GM19328 (cell line): ENCODE measurements at regions not wholly inside any gene's neighbourhood (a gene's known extent, or its start where the extent isn't known, plus 50 kb on each side); places are given as distances from the start of the nearest gene placed in this dataset.
A peak's percentile ranks its signal among the peaks of the same experiment; 100 is the strongest.

Source experiments
- ATAC-seq: cut with Tn5 transposase; IDR thresholded peaks from one replicate; pipeline ENCODE4 v1.9.1; 2021; ENCODE audit warnings: mild to moderate bottlenecking, moderate library complexity; ENCODE audit not compliant: unreplicated experiment

- ATAC-seq = no peak
Measured at GRCh38 chr12:77163074-77164038, 98.0 kb upstream of the E2F7 start.

GRCh38 chr12:77161944-77162343 lies 96.6 kb upstream of the E2F7 start:
- no peak for ATAC-seq

- no peak for ATAC-seq
Measured at GRCh38 chr12:77160931-77161330, 95.6 kb upstream of the E2F7 start.

- ATAC-seq = no peak
Measured at GRCh38 chr12:77153706-77154105, 88.3 kb upstream of the E2F7 start.

- no peak for ATAC-seq
Measured at GRCh38 chr12:77152623-77153193, 87.3 kb upstream of the E2F7 start.

- ATAC-seq = no peak
Measured at GRCh38 chr12:77151030-77151429, 85.7 kb upstream of the E2F7 start.

- peak; percentile 51 for ATAC-seq
Measured at GRCh38 chr12:77133566-77133965, 68.2 kb upstream of the E2F7 start.

- ATAC-seq = no peak
Measured at GRCh38 chr12:77131977-77132490, 66.7 kb upstream of the E2F7 start.

GRCh38 chr12:77130193-77130592 lies 64.8 kb upstream of the E2F7 start:
- ATAC-seq = no peak

- ATAC-seq = no peak
Measured at GRCh38 chr12:77124767-77125166, 59.4 kb upstream of the E2F7 start.

- no peak for ATAC-seq
Measured at GRCh38 chr12:77122661-77123060, 57.3 kb upstream of the E2F7 start.

- ATAC-seq = no peak
Measured at GRCh38 chr12:77122236-77122635, 56.9 kb upstream of the E2F7 start.

- ATAC-seq = no peak
Measured at GRCh38 chr12:77120156-77121085, 55.1 kb upstream of the E2F7 start.

- ATAC-seq = no peak
Measured at GRCh38 chr12:77118696-77119095, 53.3 kb upstream of the E2F7 start.

GRCh38 chr12:77116277-77116676 lies 50.9 kb upstream of the E2F7 start:
- no peak for ATAC-seq

GRCh38 chr12:77115471-77115870 lies 50.1 kb upstream of the E2F7 start:
- ATAC-seq = no peak
